GM12872 (cell line): ENCODE measurements at regions not wholly inside any gene's neighbourhood (a gene's known extent, or its start where the extent isn't known, plus 50 kb on each side); places are given as distances from the start of the nearest gene placed in this dataset.

Source experiments
- CTCF ChIP-seq: IDR thresholded peaks from 3 replicates; pipeline ENCODE4 v1.5.1; 2011; ENCODE audit warnings: low read depth, mild to moderate bottlenecking, low read length, moderate library complexity; ENCODE audit not compliant: insufficient read depth

GRCh38 chr5:159775890-159776289 lies 140.4 kb upstream of the ADRA1B start:
- TF ChIP-seq CTCF, result no peak

- TF ChIP-seq CTCF, result no peak
Measured at GRCh38 chr5:159777049-159777660, 139.1 kb upstream of the ADRA1B start.

DNA sequence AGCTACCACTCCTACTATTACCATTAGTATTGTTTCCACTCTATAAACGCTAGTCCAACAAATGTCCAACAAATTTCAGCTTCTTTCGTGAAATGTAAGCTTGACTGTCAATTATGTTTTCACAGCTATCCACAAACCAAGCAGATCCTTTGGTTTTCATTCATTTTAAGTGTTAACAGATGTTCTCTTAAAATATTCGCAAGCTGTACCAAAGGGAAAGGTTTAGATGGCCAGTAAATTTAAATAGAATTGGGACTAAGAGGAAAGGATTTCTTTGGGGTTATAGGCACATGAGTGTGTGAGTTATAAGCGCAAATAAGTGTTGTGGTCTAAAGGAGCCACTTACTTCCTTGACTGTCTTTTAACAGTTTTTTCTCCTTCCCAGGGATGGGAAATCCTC lies 136.8 kb upstream of the ADRA1B start:
- TF ChIP-seq CTCF, result no peak

- TF ChIP-seq CTCF, result no peak
Measured at GRCh38 chr5:159780246-159780645, 136.0 kb upstream of the ADRA1B start.

- no peak for TF ChIP-seq CTCF
Measured at GRCh38 chr5:159781626-159782157, 134.6 kb upstream of the ADRA1B start.

- no peak for TF ChIP-seq CTCF
Measured at GRCh38 chr5:159782197-159782994, 133.9 kb upstream of the ADRA1B start.

DNA sequence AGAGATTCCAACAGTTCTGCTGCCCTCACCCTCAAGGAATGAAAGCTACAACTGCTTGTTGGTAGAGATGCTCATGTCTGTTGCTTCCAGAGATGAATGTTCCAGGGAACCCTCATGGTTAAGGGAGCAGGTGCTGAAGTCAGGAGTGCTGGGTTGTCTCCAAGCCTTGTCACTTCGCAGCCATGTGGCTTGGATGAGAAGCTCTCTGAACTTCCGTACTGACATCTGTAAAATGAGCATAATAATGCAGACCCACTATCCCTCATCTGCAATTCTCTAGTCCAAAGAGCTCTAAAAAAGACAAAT lies 133.3 kb upstream of the ADRA1B start:
- no peak for TF ChIP-seq CTCF
